ENCODE measurements at regions not wholly inside any gene's neighbourhood (a gene's known extent, or its start where the extent isn't known, plus 50 kb on each side); places are given as distances from the start of the nearest gene placed in this dataset.
"Not testable (repeated sequence)": the region's sequence is repeated elsewhere in the genome, so short reads cannot be mapped to it uniquely, and the experiment has no call there.

DNA sequence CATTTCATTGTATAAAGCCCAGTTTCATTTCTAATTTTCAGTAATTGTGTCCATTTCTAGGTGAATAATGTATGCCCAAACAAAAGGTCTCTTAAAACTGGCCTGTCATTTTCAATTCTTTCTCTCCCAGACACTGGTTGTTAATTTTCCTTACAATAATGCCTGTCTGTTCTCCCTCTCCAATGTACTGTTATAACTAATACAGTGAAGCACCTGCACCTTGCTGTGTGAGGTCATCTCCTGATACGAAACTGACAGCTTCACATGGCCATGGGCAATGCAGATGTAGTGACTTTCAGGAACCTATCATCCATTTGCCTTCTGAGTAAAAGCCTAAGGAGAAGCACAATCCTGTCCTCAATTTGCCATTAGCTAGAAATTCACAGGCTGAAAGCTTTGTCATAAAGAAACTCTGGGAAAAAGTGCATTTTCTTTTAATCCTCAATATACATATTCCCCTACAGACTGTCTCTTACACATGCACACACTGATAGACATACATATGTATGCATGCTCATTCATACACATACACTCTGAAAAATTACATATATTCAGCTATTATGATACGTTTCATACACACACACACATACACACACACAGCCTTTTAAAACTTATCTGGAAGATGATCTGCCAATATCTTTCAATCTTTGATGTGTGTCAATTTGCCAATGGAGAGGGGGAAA, 1030.3 kb downstream of the TDRD15 start:
- H3K4me3 ChIP-seq (ENCODE audit: low read length), result no peak overlapping the region
- TF ChIP-seq, protein P1, sequence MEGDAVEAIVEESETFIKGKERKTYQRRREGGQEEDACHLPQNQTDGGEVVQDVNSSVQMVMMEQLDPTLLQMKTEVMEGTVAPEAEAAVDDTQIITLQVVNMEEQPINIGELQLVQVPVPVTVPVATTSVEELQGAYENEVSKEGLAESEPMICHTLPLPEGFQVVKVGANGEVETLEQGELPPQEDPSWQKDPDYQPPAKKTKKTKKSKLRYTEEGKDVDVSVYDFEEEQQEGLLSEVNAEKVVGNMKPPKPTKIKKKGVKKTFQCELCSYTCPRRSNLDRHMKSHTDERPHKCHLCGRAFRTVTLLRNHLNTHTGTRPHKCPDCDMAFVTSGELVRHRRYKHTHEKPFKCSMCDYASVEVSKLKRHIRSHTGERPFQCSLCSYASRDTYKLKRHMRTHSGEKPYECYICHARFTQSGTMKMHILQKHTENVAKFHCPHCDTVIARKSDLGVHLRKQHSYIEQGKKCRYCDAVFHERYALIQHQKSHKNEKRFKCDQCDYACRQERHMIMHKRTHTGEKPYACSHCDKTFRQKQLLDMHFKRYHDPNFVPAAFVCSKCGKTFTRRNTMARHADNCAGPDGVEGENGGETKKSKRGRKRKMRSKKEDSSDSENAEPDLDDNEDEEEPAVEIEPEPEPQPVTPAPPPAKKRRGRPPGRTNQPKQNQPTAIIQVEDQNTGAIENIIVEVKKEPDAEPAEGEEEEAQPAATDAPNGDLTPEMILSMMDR (conservative IDR thresholded peaks at IDR 0.05; ENCODE audit: low read depth, low read length), result no peak
- no peak for DNase-seq (ENCODE audit: low read depth)

DNA sequence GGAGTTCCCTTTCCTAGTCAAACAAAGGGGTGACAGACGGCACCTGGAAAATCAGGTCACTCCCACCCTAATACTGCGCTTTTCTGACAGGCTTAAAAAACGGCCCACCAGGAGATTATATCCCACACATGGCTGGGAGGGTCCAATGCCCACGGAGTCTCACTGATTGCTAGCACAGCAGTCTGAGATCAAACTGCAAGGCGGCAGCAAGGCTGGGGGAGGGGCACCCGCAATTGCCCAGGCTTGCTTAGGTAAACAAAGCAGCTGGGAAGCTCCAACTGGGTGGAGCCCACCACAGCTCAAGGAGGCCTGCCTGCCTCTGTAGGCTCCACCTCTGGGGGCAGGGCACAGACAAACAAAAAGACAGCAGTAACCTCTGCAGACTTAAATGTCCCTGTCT, 1032.9 kb downstream of the TDRD15 start:
- not testable (repeated sequence) for DNase-seq (ENCODE audit: low read depth); H3K4me3 ChIP-seq (ENCODE audit: low read length)

DNA sequence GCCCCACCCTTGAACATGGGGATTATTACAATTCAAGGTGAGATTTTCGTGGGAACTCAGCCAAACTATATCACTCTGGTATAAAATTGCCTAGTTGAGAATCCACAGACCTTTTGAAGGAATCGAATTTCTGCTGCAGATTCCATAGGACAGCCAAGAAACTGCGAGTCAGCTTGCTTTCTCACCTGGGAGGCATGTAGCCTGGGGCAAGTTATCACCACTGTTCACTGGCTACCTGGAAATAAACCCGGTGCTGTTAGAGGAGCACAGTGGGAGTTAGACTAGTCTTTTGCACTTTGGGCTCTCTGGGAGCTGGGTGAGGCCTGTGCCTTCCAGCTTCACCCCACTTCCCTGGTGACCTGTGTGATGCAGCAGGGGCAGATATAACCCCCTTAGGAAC, 1043.5 kb downstream of the TDRD15 start:
- DNase-seq (ENCODE audit: low read depth), result no peak
- TF ChIP-seq, protein P1 (conservative IDR thresholded peaks at IDR 0.05; ENCODE audit: low read depth, low read length), result no peak
- no peak overlapping the region for H3K4me3 ChIP-seq (ENCODE audit: low read length)

DNA sequence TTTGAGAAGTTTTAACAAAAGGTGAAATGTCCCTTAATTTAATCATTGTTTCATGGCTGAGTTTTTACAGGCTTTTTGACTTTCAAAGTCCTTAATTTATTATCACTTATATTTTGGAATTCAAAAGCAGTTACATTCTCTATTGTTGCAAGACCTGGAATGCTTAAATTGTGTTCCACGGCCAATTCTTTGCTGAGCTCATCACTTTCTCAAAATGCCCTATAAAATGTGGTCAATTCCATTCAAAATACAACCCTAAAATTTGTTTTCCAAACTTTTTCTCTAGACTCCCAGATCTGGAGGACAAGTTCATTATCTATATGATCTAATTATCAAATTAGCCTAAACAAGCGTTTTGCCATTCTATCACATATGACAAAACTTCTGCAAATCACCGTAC, 1051.2 kb downstream of the TDRD15 start:
- DNase-seq (ENCODE audit: low read depth), result no peak
- TF ChIP-seq, protein P1 (conservative IDR thresholded peaks at IDR 0.05; ENCODE audit: low read depth, low read length), result no peak
- no peak overlapping the region for H3K4me3 ChIP-seq (ENCODE audit: low read length)

DNA sequence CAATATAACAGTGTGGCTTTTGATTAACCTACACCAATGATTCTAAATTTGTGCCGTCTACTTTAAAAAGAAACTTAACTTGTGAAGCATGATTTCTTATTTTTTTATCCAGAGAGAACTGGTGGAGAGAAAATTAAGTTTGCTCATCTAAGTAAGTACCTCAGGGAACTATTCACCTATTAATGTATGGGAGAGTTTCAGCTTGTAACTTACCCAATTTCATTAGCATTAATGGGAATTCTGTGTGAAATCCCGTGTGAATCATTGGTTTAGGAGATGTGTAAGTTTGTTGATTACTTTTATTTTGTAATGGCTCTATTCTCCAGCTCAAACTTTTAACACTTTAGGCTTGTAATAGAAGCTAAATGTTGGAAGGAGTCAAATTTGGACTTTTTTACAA, 1061.5 kb downstream of the TDRD15 start:
- no peak overlapping the region for H3K4me3 ChIP-seq (ENCODE audit: low read length)
- no peak for DNase-seq (ENCODE audit: low read depth)
- TF ChIP-seq, protein P1 (conservative IDR thresholded peaks at IDR 0.05; ENCODE audit: low read depth, low read length), result no peak

DNA sequence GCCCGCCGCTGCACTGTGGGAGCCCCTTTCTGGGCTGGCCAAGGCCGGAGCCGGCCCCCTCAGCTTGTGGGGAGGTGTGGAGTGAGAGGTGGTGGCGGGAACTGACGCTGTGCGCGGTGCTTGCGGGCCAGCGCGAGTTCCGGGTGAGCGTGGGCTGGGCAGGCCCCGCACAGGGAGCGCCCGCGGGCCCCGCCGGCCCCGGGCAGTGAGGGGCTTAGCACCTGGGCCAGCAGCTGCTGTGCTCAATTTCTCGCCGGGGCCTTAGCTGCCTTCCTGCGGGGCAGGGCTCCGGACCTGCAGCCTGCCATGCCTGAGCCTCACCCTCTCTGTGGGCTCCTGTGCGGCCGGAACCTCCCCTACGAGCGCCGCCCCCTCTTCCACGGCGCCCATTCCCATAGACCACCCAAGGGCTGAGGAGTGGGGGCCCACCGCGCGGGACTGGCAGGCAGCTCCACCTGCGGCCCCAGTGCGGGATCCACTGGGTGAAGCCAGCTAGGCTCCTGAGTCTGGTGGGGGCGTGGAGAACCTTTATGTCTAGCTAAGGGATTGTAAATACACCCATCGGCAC, 1062.6 kb downstream of the TDRD15 start:
- not testable (repeated sequence) for DNase-seq (ENCODE audit: low read depth); H3K4me3 ChIP-seq (ENCODE audit: low read length)

DNA sequence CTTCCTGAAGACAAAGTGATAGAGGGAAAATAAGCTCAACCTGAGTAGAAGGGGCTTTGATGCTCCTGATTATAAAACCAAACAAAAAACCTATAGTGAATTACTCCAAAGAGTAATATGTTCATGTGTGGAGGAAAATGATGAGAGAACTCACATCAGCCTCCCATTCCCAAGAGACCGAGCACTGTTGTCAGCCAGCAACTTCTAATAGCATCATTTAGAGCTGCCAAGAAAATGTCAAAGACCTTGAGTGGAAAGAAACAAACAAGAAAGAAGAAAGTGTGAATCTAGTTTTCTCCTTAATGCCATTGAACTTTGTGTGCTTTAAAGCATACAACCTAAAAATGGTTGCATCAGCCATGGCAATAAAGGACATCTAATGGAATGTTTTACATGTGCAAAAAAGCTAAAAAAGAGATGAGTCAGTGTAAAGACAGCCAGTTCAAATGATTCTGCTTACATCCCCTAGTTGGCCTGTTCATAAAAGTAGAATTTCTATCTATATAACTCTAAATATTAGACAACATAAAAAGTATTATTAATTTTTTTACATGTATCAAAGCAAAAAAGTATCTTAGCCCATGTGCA, 1066.2 kb downstream of the TDRD15 start:
- H3K4me3 ChIP-seq (ENCODE audit: low read length), result no peak overlapping the region
- DNase-seq (ENCODE audit: low read depth), result no peak
- TF ChIP-seq, protein P1 (conservative IDR thresholded peaks at IDR 0.05; ENCODE audit: low read depth, low read length), result no peak

DNA sequence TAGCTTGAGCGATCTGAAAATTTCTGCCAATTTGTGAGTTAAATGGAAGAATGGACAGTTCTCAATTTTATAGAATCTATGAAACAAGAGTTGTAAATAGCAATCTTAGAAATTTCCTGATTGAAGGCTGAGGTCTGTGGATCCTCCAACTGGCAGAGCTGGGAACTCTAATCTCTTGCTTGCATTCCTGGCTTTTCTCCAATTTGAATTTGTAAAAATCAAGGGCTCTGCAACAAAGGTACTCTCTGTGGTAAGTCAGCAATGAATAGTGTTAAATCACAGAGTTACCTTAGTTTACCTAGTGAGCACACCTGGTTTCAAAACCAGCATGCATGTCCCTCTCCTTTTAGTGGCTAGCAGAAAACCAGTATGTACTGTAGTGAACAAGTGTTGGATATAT, 1070.5 kb downstream of the TDRD15 start:
- H3K4me3 ChIP-seq (ENCODE audit: low read length), result no peak overlapping the region
- no peak for DNase-seq (ENCODE audit: low read depth)
- TF ChIP-seq, protein P1 (conservative IDR thresholded peaks at IDR 0.05; ENCODE audit: low read depth, low read length), result no peak

Data from retinal pigment epithelial cell (primary cell).